GM19463 (cell line): ENCODE measurements at regions not wholly inside any gene's neighbourhood (a gene's known extent, or its start where the extent isn't known, plus 50 kb on each side); places are given as distances from the start of the nearest gene placed in this dataset.

Experiments
- ATAC-seq: cut with Tn5 transposase; IDR thresholded peaks from one replicate; pipeline ENCODE4 v1.9.1; 2021; ENCODE audit warnings: mild to moderate bottlenecking, moderate library complexity; ENCODE audit not compliant: unreplicated experiment

- ATAC-seq, result peak; percentile 56
Observed at GRCh38 chr5:86971034-86971571, 296.6 kb upstream of the RASA1 start.

DNA sequence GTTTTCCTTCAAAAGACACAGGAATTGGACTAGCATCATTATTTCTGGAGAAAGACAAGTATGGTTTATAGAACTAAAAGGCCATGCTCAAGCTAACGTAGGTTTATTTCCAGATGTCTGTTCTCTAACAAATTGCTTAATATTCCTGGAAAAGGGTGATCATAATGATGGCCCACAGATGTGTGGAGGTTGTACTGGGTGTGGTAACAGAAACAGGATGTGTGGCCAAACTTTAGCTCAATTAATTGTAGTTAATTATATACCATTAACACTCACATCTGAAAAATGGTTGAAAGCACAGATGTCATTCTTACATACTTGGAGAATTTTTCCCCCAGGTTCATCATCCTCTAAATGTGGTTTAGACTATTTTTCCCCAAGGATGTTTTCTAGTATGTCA is 292.7 kb upstream of the RASA1 start:
- no peak for ATAC-seq

- no peak for ATAC-seq
Observed at GRCh38 chr5:86977190-86977589, 290.5 kb upstream of the RASA1 start.

- no peak for ATAC-seq
Observed at GRCh38 chr5:86977808-86978207, 289.9 kb upstream of the RASA1 start.

GRCh38 chr5:86979811-86980411 is 287.8 kb upstream of the RASA1 start:
- ATAC-seq, result peak; percentile 53

DNA sequence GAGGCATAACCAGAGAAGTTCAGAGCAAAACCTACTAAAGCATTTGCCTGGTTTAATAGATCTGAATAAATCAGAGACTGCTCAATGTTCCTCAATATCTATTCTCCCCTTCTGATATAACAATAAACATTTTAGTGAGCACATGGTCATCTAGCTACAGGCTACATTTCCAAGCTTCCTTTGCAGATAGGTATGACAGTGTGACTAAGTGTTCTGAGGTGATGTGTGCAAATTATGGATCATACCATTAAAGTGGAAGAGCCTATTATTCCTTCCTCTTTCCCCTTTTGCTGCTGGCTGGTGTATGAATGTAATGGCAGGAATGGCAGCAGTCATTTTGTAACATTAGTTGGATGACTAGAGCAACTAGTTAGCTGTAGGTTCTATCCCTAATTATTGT is 285.8 kb upstream of the RASA1 start:
- ATAC-seq, result no peak

GRCh38 chr5:86983208-86983607 is 284.5 kb upstream of the RASA1 start:
- ATAC-seq, result no peak

DNA sequence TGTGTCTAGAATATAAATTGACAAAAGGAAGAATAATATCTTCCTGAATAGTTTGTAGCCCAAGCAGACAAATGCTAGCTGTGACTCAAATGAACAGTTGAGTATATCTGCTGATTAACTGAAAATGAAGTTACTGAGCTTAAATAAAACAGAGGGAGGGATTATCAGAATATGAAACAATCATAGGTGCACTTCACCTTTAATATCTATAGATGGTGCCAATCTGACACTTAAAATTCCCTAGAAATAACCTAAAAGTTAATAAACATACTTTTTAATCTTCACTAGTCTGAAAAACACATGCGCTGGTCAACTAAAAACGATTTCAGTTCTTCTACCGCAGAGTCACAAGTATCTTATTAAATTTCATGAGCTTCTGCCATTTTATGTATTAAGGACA is 280.8 kb upstream of the RASA1 start:
- no peak for ATAC-seq

- no peak for ATAC-seq
Observed at GRCh38 chr5:86997516-86997915, 270.2 kb upstream of the RASA1 start.

DNA sequence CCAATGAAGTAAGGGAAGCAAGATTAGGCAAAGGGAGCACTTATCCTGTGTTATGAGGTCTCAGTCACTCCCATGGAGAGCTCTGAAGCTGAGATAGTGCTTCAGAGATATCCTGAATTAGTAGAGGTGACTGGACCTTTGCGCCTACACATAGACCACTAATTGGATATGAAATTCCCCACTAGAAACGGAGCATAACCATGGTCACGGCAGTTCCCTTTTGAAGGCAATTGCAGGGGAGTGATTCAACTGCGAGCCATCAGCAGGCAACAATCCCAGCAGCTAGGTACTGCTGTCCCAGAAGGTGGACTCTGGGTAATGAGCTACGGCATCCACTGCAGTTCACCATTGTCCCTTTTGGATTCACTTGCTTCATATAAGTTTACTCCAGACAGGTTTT is 267.7 kb upstream of the RASA1 start:
- no peak for ATAC-seq

GRCh38 chr5:87002485-87002884 is 265.2 kb upstream of the RASA1 start:
- ATAC-seq, result no peak

DNA sequence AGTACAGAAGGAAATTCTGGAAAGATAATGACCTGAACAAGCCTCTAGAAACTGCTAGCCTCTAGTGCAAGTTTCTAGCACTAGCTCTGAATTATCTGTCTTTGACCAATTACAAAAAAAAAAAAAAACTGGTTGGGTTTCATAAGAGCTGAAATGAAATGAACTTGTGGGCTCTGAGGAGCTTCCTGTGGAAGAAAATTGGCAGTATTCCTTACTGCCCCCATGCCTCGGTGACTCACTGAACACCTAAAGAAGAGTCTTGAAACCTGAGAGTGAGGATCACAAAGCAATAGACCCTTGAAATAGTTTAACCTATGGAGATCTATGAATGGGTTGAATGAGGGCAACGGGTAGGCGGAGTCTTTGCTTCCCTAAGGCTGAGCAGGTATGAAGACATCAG is 263.6 kb upstream of the RASA1 start:
- ATAC-seq, result no peak

GRCh38 chr5:87007737-87008136 is 259.9 kb upstream of the RASA1 start:
- no peak for ATAC-seq

DNA sequence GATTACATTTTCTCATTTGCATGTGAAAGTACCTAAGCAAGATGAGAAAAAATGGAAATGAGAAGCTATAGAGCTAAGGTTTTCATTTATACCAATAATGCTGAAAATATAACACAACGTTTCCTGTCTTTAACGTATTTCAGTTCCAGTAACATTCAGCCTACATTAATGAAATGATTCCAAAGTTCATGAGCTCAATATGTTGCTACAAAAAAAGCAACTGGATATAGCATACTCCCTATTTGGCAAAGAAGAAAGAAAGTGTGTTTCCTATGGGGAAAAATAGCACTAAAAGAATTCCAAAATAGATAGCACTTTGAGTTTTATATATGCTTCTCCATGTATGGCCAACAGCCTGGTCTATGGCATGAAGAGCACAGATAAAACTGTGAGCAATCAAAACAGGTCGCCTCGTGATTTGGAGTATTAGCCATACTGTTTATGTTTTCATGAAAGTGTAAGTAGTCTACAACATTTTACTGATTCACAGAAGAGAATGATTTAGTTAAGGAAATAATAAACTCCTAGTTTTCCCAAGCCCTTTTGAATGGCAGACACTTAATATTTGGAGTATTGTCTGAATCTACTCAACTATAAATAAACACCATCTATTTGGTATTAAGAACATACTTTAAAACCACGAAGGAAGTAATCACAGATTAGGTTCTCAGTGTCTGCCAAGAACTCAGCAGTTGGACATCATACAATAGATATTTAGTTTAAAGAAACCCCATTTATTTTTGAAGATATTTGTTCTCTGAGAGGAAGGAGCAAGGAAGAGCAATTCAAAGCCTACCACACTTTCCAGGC is 258.7 kb upstream of the RASA1 start:
- ATAC-seq, result no peak

- no peak for ATAC-seq
Observed at GRCh38 chr5:87010736-87011135, 256.9 kb upstream of the RASA1 start.

GRCh38 chr5:87015901-87016300 is 251.8 kb upstream of the RASA1 start:
- ATAC-seq, result no peak

DNA sequence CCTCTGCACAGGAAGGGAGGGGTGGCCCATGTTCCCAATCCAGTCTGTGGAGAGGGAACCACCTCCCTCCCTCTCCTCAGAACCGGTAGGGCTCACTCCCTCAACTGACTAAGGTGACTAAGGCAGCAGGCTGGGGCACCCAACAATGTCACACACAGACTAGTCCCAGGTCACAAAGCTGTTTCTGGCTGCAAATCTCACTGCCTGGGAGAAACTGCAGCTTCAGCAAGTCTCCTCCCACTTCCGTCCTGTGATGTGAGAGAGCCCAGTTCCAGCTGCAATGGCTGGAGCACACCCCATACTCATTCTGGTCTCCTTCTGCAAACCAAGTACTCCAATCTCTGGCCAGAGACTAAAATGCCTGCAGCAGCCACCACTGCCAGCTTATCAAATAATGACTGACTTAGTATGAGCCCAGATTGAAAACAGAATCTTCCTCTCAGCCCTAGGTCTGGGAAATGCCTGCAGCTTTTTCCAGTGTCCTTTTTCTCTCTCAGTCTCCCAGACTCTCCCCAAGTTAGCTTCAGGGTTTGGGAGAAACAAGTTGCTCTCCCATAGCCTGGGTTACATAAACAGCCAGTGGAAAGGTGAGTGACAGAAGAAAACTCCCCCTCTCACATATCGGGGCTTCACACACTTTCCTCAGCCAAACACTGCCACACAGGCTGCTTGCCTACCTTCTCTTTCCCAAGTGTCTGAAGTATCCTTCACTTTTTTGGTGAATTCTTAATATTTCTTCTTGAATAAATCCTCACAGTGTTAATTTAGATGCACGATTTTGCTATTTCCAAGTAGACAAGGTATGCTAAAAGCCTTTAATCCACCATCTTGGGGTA is 247.4 kb upstream of the RASA1 start:
- peak; percentile 86 for ATAC-seq

DNA sequence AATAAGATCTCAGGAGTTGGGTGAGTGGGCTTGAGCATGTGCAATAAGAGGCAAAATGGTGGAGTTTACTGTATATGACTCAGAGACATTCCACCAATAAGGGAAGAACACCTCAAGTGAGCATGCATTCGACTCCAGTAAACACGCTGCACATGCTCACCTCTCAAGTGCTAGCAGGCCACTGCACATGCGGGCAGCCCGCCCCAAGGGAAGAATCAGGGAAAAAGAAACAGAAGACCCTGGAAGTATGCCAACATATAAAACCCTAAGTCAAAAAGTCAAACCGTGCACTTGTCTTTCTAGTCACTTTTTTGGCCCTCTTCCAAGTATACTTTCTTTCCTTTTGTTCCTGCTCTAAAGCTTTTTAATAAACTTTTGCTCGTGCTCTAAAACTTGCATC is 245.3 kb upstream of the RASA1 start:
- no peak for ATAC-seq

DNA sequence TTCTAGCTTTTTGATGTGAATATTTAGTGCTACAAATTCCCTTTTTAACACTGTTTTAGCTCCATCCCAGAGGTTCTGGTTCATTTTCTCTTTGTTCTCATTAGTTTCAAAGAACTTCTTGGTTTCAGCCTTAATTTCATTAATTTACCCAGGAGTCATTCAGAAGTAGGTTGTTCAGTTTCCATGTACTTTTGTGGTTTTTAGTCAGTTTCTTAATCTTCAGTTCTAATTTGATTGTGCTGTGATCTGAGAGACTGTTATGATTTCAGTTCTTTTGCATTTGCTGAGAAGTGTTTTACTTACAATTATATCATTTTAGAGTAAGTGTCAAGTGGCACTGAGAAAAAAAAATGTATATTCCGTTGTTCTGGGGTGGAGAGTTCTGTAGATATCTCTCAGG is 240.1 kb upstream of the RASA1 start:
- ATAC-seq, result no peak

DNA sequence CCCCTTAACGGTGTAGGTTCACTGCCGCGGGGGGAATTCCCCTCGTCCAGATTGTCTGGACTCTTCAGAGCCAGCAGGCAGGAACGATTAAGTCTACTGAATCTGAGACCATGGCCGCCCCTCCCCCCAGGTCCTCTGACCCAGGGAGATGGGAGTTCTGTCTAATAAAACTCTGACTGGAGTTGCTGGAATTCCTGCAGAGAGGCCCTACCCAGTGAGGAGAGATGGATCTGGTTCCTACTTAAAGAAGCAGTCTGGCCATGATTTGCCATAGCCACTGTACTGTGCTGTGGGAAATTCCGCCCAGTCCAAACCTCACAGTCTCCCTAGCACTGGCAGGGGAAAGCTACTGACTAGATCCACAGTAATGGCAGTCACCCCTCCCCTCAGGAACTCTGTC is 237.7 kb upstream of the RASA1 start:
- no peak for ATAC-seq

DNA sequence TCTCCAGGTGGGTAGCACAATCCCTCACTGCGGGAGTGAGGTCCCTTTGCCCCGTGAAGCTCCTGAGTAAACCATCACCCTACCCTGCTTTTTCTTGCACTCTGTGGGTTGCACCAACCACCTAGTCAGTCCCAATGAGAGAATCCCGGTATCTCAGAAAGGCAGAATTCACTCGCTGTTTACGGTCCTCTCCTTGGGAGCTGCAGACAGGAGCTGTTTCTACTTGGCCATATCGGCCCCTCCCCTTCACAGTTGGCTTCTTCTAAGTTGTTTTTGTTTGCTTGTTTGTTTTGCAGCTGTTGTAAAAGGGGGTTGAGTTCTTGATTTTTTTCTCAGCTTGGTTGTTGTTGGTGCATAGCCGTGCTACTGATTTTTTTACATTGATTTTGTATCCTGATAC is 237.0 kb upstream of the RASA1 start:
- ATAC-seq, result no peak

- ATAC-seq, result no peak
Observed at GRCh38 chr5:87034557-87034956, 233.1 kb upstream of the RASA1 start.
